SK-N-SH (cell line): ENCODE measurements at regions not wholly inside any gene's neighbourhood (a gene's known extent, or its start where the extent isn't known, plus 50 kb on each side); places are given as distances from the start of the nearest gene placed in this dataset.

Experiments used
- CTCF ChIA-PET: fragments of 300-600, 350-600 bp; formaldehyde crosslinking; extraction: SDS; loops from one replicate; lab custom pipeline; 2021; lab: Yijun Ruan, JAX
- POLR2A ChIA-PET: fragments of 350-600 bp; sonication (Branson Sonifier 250); formaldehyde crosslinking; extraction: SDS; loops from one replicate; lab custom pipeline; 2020; ENCODE audit warnings: antibody characterized with exemption, inconsistent platforms; lab: Yijun Ruan, JAX
- DNase-seq: peaks from one replicate; pipeline ENCODE4 v3.0.0; 2012
- H2AFZ ChIP-seq: fragments of 200-600 bp; sonication (generic); 2 replicates; pipeline ENCODE4 v1.8.1; 2016; ENCODE audit warnings: antibody characterized with exemption, mild to moderate bottlenecking, low read depth
- H3F3A ChIP-seq: fragments of 200-600 bp; sonication (generic); replicated peaks from 2 replicates; pipeline ENCODE3; 2016; ENCODE audit warnings: antibody characterized with exemption, mild to moderate bottlenecking; ENCODE audit not compliant: insufficient read depth
- H3K27ac ChIP-seq, 2 experiments: fragments of 200-500 bp in 1 of 2; fragments of 200-600 bp in 1 of 2; sonication (Bioruptor generic) in 1 of 2; sonication (generic), shearing (Covaris generic) in 1 of 2; 2 replicates each; pipeline versions ENCODE4 v1.5.1 to v1.6.1; 2014 to 2016; ENCODE audit warnings: low read depth in 2 of 2, inconsistent platforms in 1 of 2, low read length in 1 of 2, mild to moderate bottlenecking in 1 of 2, mixed read lengths in 1 of 2
- H3K27me3 ChIP-seq: fragments of 200-600 bp; sonication (generic), shearing (Covaris generic); 2 replicates; pipeline ENCODE4 v1.6.1; 2016; ENCODE audit warnings: mixed run types; ENCODE audit not compliant: insufficient read depth
- H3K36me3 ChIP-seq, 2 experiments: fragments of 200-500 bp in 1 of 2; fragments of 200-600 bp in 1 of 2; sonication (Bioruptor generic) in 1 of 2; sonication (generic) in 1 of 2; replicated peaks in 1 of 2; 2 replicates each; pipeline versions ENCODE3 to v1.5.1; 2014 to 2016; ENCODE audit warnings: low read length in 1 of 2, mild to moderate bottlenecking in 1 of 2; ENCODE audit not compliant: insufficient read depth in 2 of 2, control insufficient read depth in 1 of 2
- H3K4me1 ChIP-seq, 2 experiments: fragments of 200-500 bp in 1 of 2; fragments of 200-600 bp in 1 of 2; sonication (Bioruptor generic) in 1 of 2; sonication (generic), shearing (Covaris generic) in 1 of 2; 2 replicates each; pipeline versions ENCODE4 v1.5.1 to v1.6.1; 2014 to 2016; ENCODE audit warnings: low read depth in 1 of 2, low read length in 1 of 2, mixed run types in 1 of 2; ENCODE audit not compliant: insufficient read depth in 2 of 2, control insufficient read depth in 1 of 2
- H3K4me2 ChIP-seq: fragments of 200-600 bp; sonication (generic), shearing (Covaris generic); 2 replicates; pipeline ENCODE4 v1.6.1; 2017; ENCODE audit warnings: mixed run types
- H3K4me3 ChIP-seq, 2 experiments: fragments of 200-500 bp in 1 of 2; fragments of 200-600 bp in 1 of 2; sonication (Bioruptor generic) in 1 of 2; sonication (generic), shearing (Covaris generic) in 1 of 2; 2 replicates each; pipeline versions ENCODE4 v1.5.1 to v1.8.1; 2014 to 2016; ENCODE audit warnings: low read depth in 2 of 2, inconsistent platforms in 1 of 2, low read length in 1 of 2, mild to moderate bottlenecking in 1 of 2, mixed read lengths in 1 of 2, moderate library complexity in 1 of 2
- H3K79me2 ChIP-seq: fragments of 200-600 bp; sonication (generic); 2 replicates; pipeline ENCODE4 v1.8.1; 2017; ENCODE audit warnings: mild to moderate bottlenecking; ENCODE audit not compliant: insufficient read depth
- H3K9ac ChIP-seq: fragments of 200-600 bp; sonication (generic); 2 replicates; pipeline ENCODE4 v1.6.1; 2017; ENCODE audit warnings: mixed run types
- H3K9me2 ChIP-seq: fragments of 200-600 bp; sonication (generic); 2 replicates; pipeline ENCODE4 v1.6.1; 2017; ENCODE audit warnings: mixed run types
- H3K9me3 ChIP-seq: fragments of 200-600 bp; sonication (generic); 2 replicates; pipeline ENCODE4 v1.6.1; 2017; ENCODE audit warnings: mixed run types, mild to moderate bottlenecking, moderate library complexity
- H4K20me1 ChIP-seq: fragments of 200-600 bp; sonication (generic); 2 replicates; pipeline ENCODE4 v1.6.1; 2017; ENCODE audit warnings: mild to moderate bottlenecking, mixed run types; ENCODE audit not compliant: insufficient read depth
- ELF1 ChIP-seq: IDR thresholded peaks from 2 replicates; pipeline ENCODE4 v1.4.0; 2012
- FOXJ3 ChIP-seq: sonication (generic); formaldehyde crosslinking; IDR thresholded peaks from 2 replicates; pipeline ENCODE4 v1.5.1; 2020; ENCODE audit warnings: mild to moderate bottlenecking, missing genetic modification reagents
- GATA2 ChIP-seq: sonication (generic); formaldehyde crosslinking; IDR thresholded peaks from 2 replicates; pipeline ENCODE4 v1.5.0; 2020; ENCODE audit warnings: mild to moderate bottlenecking, missing genetic modification reagents
- MAX ChIP-seq: IDR thresholded peaks from 2 replicates; pipeline ENCODE4 v1.4.0; 2012; ENCODE audit warnings: low read depth
- MXI1 ChIP-seq: IDR thresholded peaks from 2 replicates; pipeline ENCODE4 v1.6.1; 2012; ENCODE audit warnings: mild to moderate bottlenecking, low read depth, low read length, improper control_type of control experiment
- RAD21 ChIP-seq: IDR thresholded peaks from 2 replicates; pipeline ENCODE4 v1.6.1; 2012; ENCODE audit warnings: mild to moderate bottlenecking, low read length
- RFX5 ChIP-seq: IDR thresholded peaks from 2 replicates; pipeline ENCODE4 v1.6.1; 2012; ENCODE audit warnings: mild to moderate bottlenecking, improper control_type of control experiment, low read length
- SMC3 ChIP-seq: IDR thresholded peaks from 2 replicates; pipeline ENCODE4 v1.6.1; 2012; ENCODE audit warnings: low read depth, low read length, improper control_type of control experiment
- TEAD4 ChIP-seq: IDR thresholded peaks from 2 replicates; pipeline ENCODE4 v1.4.0; 2012; ENCODE audit warnings: mild to moderate bottlenecking, borderline replicate concordance; ENCODE audit not compliant: insufficient read depth
- USF1 ChIP-seq: IDR thresholded peaks from 2 replicates; pipeline ENCODE4 v1.4.0; 2012; ENCODE audit warnings: low read depth, borderline replicate concordance
- WGBS: methylation state at CpG from one replicate; pipeline ENCODE4 v1.1.6; 2017; ENCODE audit warnings: low lambda C conversion rate; 5-methylcytosine and 5-hydroxymethylcytosine counted together
- TF ChIP-seq, protein P1 (sequence below): fragments of 150-350 bp; IDR thresholded peaks from 2 replicates; pipeline ENCODE4 v1.6.1; 2017; ENCODE audit warnings: antibody characterized with exemption, low read length, low read depth, borderline replicate concordance
- TF ChIP-seq, protein P2 (sequence below): fragments of 200-600 bp; sonication (generic); IDR thresholded peaks from 2 replicates; pipeline ENCODE4 v1.6.1; 2017; ENCODE audit warnings: antibody characterized with exemption, mild to moderate bottlenecking, moderate library complexity
- TF ChIP-seq, protein P3 (sequence below): IDR thresholded peaks from 2 replicates; pipeline ENCODE4 v1.6.1; 2012; ENCODE audit warnings: mild to moderate bottlenecking, low read depth, low read length, moderate library complexity

DNA sequence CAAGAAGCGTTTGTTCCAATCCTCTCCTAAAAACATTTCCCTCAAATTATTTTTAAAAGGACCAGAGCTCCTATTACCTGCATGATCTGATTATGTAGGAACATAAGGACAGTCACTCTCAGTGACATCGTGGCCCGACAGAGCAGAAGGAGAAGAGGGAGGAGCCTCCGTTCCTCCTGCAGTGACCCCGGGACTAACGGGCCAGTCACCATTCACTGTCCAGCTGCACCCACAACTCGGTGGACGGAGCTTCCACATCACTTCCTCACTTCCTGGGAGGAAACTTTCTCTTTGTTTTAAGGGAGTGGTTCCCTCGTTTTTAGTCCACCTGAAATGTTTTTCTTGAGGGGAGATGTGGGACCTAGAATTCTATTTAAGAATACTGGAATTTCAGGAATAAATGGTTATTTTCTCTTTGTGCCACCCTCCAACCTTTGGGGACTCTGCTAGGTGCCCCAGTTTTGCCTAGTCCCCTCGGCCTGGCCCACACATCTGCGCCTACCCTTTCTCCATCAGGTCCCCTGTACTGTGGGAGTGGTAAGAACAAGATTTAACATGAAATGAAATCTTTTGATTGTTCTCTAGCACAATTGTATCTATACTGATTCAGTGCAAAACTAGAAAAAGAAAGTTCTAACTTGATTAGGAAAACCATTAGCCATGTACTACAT lies 173.5 kb upstream of the RNF32 start (continued):
- TF ChIP-seq, protein P1, sequence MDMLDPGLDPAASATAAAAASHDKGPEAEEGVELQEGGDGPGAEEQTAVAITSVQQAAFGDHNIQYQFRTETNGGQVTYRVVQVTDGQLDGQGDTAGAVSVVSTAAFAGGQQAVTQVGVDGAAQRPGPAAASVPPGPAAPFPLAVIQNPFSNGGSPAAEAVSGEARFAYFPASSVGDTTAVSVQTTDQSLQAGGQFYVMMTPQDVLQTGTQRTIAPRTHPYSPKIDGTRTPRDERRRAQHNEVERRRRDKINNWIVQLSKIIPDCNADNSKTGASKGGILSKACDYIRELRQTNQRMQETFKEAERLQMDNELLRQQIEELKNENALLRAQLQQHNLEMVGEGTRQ = no peak
- TF ChIP-seq RFX5 (no peak), MXI1 (no peak), ELF1 (no peak), TEAD4 (no peak), USF1 (no peak)

- TF ChIP-seq SMC3 (no peak), RFX5 (no peak), GATA2 (CRISPR knock-in tag) (no peak), MXI1 (no peak), MAX (no peak), FOXJ3 (CRISPR knock-in tag) (no peak), RAD21 (no peak)
- TF ChIP-seq, protein P1 = no peak
- TF ChIP-seq, protein P2, sequence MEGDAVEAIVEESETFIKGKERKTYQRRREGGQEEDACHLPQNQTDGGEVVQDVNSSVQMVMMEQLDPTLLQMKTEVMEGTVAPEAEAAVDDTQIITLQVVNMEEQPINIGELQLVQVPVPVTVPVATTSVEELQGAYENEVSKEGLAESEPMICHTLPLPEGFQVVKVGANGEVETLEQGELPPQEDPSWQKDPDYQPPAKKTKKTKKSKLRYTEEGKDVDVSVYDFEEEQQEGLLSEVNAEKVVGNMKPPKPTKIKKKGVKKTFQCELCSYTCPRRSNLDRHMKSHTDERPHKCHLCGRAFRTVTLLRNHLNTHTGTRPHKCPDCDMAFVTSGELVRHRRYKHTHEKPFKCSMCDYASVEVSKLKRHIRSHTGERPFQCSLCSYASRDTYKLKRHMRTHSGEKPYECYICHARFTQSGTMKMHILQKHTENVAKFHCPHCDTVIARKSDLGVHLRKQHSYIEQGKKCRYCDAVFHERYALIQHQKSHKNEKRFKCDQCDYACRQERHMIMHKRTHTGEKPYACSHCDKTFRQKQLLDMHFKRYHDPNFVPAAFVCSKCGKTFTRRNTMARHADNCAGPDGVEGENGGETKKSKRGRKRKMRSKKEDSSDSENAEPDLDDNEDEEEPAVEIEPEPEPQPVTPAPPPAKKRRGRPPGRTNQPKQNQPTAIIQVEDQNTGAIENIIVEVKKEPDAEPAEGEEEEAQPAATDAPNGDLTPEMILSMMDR = no peak
- TF ChIP-seq, protein P3, sequence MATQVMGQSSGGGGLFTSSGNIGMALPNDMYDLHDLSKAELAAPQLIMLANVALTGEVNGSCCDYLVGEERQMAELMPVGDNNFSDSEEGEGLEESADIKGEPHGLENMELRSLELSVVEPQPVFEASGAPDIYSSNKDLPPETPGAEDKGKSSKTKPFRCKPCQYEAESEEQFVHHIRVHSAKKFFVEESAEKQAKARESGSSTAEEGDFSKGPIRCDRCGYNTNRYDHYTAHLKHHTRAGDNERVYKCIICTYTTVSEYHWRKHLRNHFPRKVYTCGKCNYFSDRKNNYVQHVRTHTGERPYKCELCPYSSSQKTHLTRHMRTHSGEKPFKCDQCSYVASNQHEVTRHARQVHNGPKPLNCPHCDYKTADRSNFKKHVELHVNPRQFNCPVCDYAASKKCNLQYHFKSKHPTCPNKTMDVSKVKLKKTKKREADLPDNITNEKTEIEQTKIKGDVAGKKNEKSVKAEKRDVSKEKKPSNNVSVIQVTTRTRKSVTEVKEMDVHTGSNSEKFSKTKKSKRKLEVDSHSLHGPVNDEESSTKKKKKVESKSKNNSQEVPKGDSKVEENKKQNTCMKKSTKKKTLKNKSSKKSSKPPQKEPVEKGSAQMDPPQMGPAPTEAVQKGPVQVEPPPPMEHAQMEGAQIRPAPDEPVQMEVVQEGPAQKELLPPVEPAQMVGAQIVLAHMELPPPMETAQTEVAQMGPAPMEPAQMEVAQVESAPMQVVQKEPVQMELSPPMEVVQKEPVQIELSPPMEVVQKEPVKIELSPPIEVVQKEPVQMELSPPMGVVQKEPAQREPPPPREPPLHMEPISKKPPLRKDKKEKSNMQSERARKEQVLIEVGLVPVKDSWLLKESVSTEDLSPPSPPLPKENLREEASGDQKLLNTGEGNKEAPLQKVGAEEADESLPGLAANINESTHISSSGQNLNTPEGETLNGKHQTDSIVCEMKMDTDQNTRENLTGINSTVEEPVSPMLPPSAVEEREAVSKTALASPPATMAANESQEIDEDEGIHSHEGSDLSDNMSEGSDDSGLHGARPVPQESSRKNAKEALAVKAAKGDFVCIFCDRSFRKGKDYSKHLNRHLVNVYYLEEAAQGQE = no peak
- no peaks in the 10 kb centered on the region for H3K9me3 ChIP-seq
- POLR2A ChIA-PET = no interaction called here
- H3K9ac ChIP-seq = no peak overlapping the region
- no peak overlapping the region for H3K4me3 ChIP-seq
- no peaks in the 10 kb centered on the region for H3K36me3 ChIP-seq
- no peaks in the 10 kb centered on the region for H4K20me1 ChIP-seq
- no peak for DNase-seq
- H3K4me2 ChIP-seq = no peak overlapping the region
- no peaks in the 10 kb centered on the region for H3K9me2 ChIP-seq
- H3F3A ChIP-seq = no peaks in the 10 kb centered on the region
- no peaks in the 10 kb centered on the region for H3K4me1 ChIP-seq
- H3K27me3 ChIP-seq = peaks cover 34% of the 10 kb centered on the region
- CTCF ChIA-PET = interaction anchor here (0.9 to 1.4 kb wide), 6 partner anchors 8 to 650 kb away, joined by 3 read pairs; no protein-coding TSS in a partner anchor
- WGBS = 30% methylated on average over 13 of the region's 13 CpGs
- H2AFZ ChIP-seq = no peak overlapping the region
- H3K27ac ChIP-seq = no peak overlapping the region
- H3K79me2 ChIP-seq = no peaks in the 10 kb centered on the region
These were observed 174.3 kb upstream of the RNF32 start for GRCh38 chr7:156466272-156466671.
